GM21447 (cell line): ENCODE measurements at regions not wholly inside any gene's neighbourhood (a gene's known extent, or its start where the extent isn't known, plus 50 kb on each side); places are given as distances from the start of the nearest gene placed in this dataset.

Experiments
- ATAC-seq: cut with Tn5 transposase; IDR thresholded peaks from one replicate; pipeline ENCODE4 v1.9.1; 2021; ENCODE audit not compliant: unreplicated experiment

DNA sequence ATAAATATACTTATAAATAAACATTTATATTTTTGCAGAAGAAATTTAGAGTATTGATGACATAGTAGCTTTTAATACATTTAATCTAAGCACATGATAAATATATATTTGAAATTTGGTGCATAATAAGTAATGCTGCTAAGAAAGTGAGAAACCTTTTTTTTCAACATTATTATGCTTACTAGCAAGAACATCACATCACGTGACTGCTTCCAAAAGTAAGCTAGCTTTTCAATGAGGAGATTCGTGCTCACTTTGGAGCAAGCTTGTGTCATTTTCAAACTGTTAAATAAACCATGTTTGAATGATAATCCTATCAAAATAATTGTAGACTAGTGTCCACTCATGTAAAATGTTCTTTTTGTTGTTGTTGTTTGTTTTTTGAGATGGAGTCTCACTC, 109.0 kb upstream of the SLC4A7 start:
- no peak for ATAC-seq

GRCh38 chr3:27591312-27592210, 107.4 kb upstream of the SLC4A7 start:
- no peak for ATAC-seq

GRCh38 chr3:27590437-27591298, 106.5 kb upstream of the SLC4A7 start:
- ATAC-seq: no peak

GRCh38 chr3:27589795-27590194, 105.6 kb upstream of the SLC4A7 start:
- ATAC-seq: no peak

DNA sequence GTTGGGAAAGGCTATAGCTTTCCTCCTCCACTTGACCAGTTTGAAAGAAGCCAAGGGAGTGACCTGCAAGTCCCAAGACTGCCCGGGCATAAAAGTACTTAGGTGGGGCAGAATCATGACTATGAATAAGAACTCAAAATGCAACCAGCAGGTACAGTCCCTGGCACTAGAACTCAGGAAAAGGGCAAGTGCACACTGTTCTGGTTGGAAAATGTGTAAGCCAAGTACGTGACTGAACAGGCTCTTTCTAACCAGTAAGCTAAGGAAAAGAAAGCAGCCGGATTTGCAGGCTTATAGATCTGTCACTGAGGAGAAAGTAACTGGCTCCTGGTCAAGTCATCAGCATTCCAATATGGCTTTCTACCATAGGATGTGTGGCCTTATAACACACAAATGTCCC, 101.2 kb upstream of the SLC4A7 start:
- no peak for ATAC-seq

- no peak for ATAC-seq
Measured at GRCh38 chr3:27584874-27585273, 100.7 kb upstream of the SLC4A7 start.

- ATAC-seq: no peak
Measured at GRCh38 chr3:27581852-27582251, 97.7 kb upstream of the SLC4A7 start.

- no peak for ATAC-seq
Measured at GRCh38 chr3:27578032-27578431, 93.8 kb upstream of the SLC4A7 start.

- no peak for ATAC-seq
Measured at GRCh38 chr3:27577504-27577903, 93.3 kb upstream of the SLC4A7 start.

GRCh38 chr3:27576171-27576570, 92.0 kb upstream of the SLC4A7 start:
- ATAC-seq: no peak

DNA sequence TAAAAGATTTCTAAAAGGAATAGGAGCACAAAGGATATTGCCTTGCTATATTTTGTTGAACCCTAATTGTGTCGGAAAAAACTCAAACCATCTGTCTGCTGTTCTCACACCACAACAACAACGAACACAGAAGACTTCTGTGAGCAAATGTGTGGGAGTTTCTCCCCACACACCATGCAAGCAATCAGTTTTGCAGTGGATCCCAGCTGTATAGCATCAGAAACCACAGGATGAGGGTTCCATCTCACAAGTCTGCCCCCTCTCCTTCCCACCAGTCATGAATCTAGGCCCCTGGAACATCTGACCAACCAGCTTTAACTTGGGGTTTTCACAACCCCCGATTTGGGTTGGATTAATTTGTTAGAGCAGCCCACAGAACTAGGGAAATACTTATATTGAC, 91.3 kb upstream of the SLC4A7 start:
- ATAC-seq: no peak

GRCh38 chr3:27574438-27574795, 90.2 kb upstream of the SLC4A7 start:
- no peak for ATAC-seq

- no peak for ATAC-seq
Measured at GRCh38 chr3:27573780-27574437, 89.7 kb upstream of the SLC4A7 start.

DNA sequence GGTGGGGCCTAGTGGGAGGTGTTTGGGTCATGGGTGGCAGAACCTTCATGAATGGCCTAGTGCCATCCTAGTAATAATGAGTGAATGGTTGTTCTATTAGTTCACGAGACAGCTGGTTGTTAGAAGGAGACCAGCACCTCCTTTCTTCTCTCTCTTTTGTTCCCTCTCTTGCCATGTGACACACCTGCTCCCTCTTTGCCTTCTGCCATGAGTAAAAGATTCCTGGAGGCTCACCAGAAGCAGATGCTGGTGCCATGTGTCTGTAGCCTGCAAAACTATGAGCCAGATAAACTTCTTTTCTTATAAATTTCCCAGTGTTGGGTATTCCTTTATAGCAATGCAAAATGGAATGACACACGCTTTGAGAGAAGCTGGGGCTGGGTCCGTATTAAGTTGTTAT, 89.0 kb upstream of the SLC4A7 start:
- no peak for ATAC-seq

- no peak for ATAC-seq
Measured at GRCh38 chr3:27571345-27571744, 87.2 kb upstream of the SLC4A7 start.

GRCh38 chr3:27570421-27571106, 86.4 kb upstream of the SLC4A7 start:
- no peak for ATAC-seq

DNA sequence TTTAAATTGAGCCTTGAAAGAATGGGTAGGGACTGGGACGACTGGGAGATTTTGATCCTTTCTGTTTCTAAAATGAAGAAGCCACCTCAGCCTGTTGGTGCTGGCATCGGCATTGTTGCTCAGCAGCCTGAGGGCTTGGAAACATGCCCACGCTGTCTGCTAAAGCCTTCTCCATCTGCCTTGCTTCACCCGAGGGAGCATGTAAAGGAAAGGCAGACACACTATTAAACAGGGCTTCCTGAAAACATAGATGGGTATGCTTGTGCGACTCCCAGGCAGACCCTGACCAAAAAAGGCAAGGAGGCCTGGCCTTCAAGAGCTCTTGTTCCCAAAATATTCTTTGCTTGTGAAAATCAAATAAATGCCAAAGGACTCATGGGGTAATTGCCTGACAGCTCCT, 84.2 kb upstream of the SLC4A7 start:
- no peak for ATAC-seq

GRCh38 chr3:27567251-27567650, 83.1 kb upstream of the SLC4A7 start:
- ATAC-seq: no peak

- ATAC-seq: no peak
Measured at GRCh38 chr3:27565201-27565852, 81.1 kb upstream of the SLC4A7 start.

GRCh38 chr3:27561576-27561975, 77.4 kb upstream of the SLC4A7 start:
- ATAC-seq: no peak
